T-helper 1 cell (primary cell): ENCODE measurements at regions not wholly inside any gene's neighbourhood (a gene's known extent, or its start where the extent isn't known, plus 50 kb on each side); places are given as distances from the start of the nearest gene placed in this dataset.
"Not testable (repeated sequence)": the region's sequence is repeated elsewhere in the genome, so short reads cannot be mapped to it uniquely, and the experiment has no call there.

Experiments used
- DNase-seq, 5 donors: peaks; one replicate each; pipeline ENCODE4 v3.0.0-alpha.2; 2012 to 2020

DNA sequence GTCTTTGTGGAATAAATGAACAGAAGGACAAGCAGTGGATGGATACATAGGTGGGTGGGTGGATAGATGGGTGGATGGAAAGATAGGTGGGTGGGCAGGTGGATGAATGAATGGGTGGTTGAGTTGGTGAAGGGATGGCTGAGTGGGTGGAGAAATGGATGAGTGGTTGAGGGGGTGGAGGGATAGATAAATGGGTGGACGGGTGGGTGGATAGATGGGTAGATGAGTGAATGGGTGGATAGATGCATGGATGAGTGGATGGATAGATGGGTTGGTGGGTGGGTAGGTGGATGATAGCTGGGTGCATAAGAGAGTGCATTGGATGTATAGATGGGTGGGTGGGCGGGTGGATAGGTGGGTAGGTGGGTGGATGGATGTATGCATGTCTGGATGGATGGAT lies 63.5 kb downstream of the UNC93B1 start:
- not testable (repeated sequence) for DNase-seq

GRCh38 chr11:67938964-67939363 lies 64.9 kb downstream of the UNC93B1 start:
- DNase-seq: not testable (repeated sequence)

- DNase-seq: not testable (repeated sequence)
Measured at GRCh38 chr11:67938371-67938770, 65.5 kb downstream of the UNC93B1 start.

GRCh38 chr11:67923565-67923964 lies 80.3 kb downstream of the UNC93B1 start:
- DNase-seq: not testable (repeated sequence)

GRCh38 chr11:67920546-67920945 lies 83.4 kb downstream of the UNC93B1 start:
- peak in 1 of 5 donors; percentile 20 for DNase-seq

GRCh38 chr11:67912184-67912583 lies 91.7 kb downstream of the UNC93B1 start:
- DNase-seq: not testable (repeated sequence)

DNA sequence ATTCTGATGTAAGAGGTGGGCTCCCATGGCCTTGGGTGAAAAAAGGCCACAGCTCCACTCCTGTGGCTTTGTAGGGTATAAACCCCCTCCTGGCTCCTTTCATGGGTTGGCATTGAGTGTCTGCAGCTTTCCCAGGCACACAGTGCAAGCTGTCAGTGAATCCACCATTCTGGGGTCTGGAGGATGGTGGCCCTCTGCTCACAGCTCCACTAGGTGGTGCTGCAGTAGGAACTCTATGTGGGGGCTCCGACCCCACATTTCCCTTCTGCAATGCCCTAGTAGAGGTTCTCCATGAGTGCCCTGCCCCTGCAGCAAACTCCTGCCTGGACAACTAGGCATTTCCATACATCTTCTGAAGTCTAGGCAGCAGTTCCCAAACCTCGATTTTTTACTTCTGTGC lies 92.7 kb downstream of the UNC93B1 start:
- DNase-seq: not testable (repeated sequence)

GRCh38 chr11:67910803-67911202 lies 93.1 kb downstream of the UNC93B1 start:
- not testable (repeated sequence) for DNase-seq

DNA sequence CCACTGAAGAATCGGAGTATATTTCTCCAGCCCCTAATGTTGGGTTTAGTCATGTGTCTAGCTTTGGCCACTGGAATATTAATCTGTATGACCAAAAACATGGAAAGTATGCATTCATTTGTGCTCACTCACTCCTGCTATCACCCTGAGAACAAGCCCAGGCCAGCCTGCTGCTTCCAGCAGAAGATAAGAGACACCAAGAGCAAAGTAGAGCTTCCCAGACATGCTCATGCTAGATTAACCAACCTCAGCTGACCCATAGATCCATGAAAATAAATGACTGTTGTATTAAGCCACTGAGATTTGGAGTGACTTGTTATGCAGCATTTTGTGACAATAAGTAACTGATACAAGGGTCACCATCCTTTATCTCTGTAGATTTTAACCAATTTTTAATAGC lies 96.9 kb downstream of the UNC93B1 start:
- not testable (repeated sequence) for DNase-seq

DNA sequence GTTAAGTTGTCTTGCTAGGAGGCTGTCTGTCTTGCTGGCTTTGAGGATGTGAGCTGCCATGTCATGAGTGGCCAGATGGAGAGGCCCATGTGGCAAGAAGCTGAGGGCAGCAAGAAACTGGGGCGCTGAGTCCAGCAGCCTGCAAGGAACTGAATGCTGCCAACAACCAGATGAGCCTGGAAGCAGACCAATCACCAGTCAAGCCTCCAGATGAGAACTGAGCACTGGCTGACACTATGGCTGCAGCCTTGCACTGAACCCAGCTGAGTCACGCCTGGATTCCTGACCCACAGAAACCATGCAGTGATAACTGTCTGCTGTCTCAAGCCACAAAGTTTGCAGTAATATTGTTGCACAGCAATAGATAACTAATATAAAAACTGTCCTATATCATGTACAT lies 104.4 kb downstream of the UNC93B1 start:
- DNase-seq: not testable (repeated sequence)

DNA sequence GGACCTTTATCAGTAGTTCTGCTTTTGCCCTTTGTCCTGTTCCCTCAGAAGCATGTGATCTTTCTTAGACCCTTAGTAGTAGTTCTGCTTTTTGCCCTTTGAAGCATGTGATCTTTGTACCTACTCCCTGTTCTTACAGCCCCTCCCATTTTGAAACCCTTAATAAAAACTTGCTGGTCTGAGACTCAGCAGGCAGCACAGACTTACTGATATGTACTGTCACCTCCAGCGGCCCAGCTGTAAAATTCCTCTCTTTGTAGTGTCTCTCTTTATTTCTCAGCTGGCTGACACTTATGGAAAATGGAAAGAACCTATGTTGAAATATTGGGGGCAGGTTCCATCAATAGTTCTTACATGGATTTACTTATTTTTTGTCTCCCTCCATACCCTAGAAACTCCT lies 110.4 kb downstream of the UNC93B1 start:
- not testable (repeated sequence) for DNase-seq

DNA sequence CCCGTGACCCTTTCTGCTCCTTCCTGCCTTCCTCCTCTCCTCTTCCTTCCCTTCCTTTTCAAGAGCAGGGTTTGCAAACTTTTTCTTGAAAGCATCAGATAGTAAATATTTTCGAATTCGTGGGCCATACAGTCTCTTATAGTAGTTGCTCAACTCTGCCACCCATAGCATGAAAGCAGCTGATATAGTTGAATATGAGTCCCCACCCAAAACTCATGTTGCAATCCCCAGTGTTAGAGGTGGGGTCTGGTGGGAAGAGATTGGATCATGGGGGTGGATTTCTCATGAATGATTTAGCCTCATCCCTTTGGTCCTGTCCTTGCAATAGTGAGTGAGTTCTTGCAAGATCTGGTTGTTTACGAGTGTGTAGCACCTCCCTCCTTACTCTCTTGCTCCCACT lies 114.3 kb downstream of the UNC93B1 start:
- not testable (repeated sequence) for DNase-seq

DNA sequence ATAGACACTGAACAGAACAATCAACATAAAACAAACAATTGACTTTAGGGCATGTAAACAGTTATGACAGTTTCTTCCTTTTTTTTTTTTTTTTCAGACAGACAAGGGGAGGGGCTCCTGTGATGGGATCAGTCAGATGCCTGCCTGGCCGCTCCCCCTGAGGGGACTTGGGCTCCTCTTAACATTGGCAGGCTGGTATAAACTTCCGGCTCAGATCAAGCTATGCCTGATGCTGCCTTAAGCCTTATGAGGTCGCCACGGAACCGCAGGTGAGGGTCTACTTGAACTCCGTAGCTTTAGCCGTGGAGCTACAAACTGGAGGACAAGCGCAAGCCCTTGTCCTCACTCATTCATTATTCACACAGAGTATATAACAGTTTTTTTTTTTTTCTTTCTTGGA lies 115.8 kb downstream of the UNC93B1 start:
- not testable (repeated sequence) for DNase-seq

DNA sequence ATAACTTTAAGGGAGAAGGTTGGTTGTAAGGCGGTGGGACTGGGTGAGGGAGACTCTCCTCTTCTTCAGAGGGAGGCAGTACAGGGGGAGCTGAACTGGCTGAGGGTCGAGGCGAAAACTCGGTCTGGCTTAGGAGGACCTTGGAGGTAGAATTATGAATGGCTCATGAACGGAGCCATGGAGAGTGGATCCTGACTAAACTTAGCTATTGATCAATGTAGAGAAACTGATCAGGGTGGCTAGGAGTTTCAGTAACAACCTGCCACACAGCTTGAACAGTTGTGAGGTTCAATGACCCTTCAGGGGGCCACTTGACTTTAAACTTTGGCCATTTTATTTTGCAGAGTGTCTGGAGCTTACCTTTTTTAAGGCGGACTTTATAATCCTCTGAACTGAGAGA lies 117.2 kb downstream of the UNC93B1 start:
- not testable (repeated sequence) for DNase-seq

DNA sequence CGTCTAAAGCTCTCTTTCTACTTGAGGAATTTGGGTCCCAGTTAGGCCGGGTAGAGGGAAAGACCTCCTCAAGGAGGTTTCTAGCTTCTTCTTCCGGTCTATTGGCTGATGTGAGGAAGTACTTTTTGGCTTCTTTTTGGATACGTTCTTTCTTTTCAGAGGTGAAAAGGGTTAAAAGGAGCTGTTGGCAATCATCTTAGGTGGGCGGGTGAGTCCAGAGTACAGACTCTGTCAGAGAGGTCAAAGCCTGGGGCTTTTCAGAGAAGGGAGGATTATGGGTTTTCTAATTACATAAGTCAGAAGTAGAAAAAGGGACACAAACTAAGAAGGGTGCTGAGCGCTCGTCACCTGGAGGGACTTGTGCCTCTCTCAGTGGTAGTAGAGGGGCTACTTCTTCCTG lies 117.7 kb downstream of the UNC93B1 start:
- DNase-seq: not testable (repeated sequence)

GRCh38 chr11:67885574-67885973 lies 118.3 kb downstream of the UNC93B1 start:
- not testable (repeated sequence) for DNase-seq

- peak in 4 of 5 donors; percentile 15 to 48 (median 24) for DNase-seq
Measured at GRCh38 chr11:67884761-67885558, 118.9 kb downstream of the UNC93B1 start.

GRCh38 chr11:67884073-67884757 lies 119.7 kb downstream of the UNC93B1 start:
- DNase-seq: peak in 1 of 5 donors; percentile 15

DNA sequence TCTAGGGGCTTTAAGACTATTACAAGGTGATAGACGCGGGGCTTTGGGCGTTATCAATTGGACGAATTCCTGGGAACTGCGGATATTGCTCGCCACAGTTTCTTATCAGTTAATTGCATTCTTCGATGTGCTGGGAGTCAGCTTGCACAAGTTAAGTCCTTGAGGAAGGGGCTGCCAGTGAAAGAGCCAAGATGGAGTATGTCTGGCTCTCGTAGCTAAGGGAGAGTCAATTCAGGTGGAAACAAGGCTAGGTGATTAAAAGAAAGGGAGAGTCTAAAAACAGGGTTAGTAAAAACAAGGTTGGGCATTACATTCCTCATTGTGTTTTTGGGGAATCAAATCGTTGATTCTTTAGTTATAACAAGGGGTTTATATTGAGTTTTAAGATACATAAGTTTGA lies 121.6 kb downstream of the UNC93B1 start:
- DNase-seq: not testable (repeated sequence)

GRCh38 chr11:67881836-67882235 lies 122.1 kb downstream of the UNC93B1 start:
- DNase-seq: not testable (repeated sequence)

GRCh38 chr11:67880594-67881196 lies 123.2 kb downstream of the UNC93B1 start:
- DNase-seq: not testable (repeated sequence)

- not testable (repeated sequence) for DNase-seq
Measured at GRCh38 chr11:67878666-67879065, 125.2 kb downstream of the UNC93B1 start.

DNA sequence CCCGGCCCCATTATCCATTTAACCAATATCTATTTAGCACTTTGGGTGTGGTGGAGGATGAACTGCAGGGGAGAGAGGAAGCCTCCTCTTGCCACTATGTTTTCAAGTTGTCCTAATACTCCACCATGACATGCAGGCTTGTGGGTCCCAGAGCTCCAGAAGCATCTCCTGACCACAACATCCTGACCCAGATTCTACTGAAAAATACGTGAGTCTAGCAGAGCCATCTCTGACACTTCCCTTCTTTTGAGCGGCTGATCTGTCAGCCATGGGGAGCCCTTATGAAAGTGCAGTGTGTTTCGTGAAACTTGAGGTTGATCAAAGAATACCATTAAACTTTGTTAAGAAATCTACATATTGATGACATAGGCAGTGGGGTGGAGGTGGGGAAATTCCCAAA lies 126.6 kb downstream of the UNC93B1 start:
- DNase-seq: not testable (repeated sequence)
